T-helper 17 cell (primary cell): ENCODE measurements at regions not wholly inside any gene's neighbourhood (a gene's known extent, or its start where the extent isn't known, plus 50 kb on each side); places are given as distances from the start of the nearest gene placed in this dataset.

Experiments
- ATAC-seq: fragments of 150-1000 bp; cut with Tn5 transposase; 2 replicates; pipeline ENCODE4 v1.10.0; 2021; ENCODE audit warnings: mild to moderate bottlenecking, moderate library complexity
- DNase-seq, 3 donors: peaks; one replicate each; pipeline versions ENCODE4 v3.0.0 to v3.0.0-alpha.2; 2020 to 2021
- H3K9me3 ChIP-seq: one replicate; pipeline ENCODE4 v1.7.0; 2013; ENCODE audit warnings: low read length, mild to moderate bottlenecking; ENCODE audit not compliant: control insufficient read depth, poor library complexity, severe bottlenecking
- H3K27ac Mint-ChIP-seq: one replicate; pipeline ENCODE4 v1.8.0; 2022; ENCODE audit warnings: mild to moderate bottlenecking, moderate library complexity, mixed read lengths
- H3K27me3 Mint-ChIP-seq: one replicate; pipeline ENCODE4 v1.8.0; 2022; ENCODE audit warnings: mixed read lengths
- H3K36me3 Mint-ChIP-seq: one replicate; pipeline ENCODE4 v1.8.0; 2022; ENCODE audit warnings: low read depth, mixed read lengths
- H3K4me1 Mint-ChIP-seq: one replicate; pipeline ENCODE4 v1.8.0; 2022; ENCODE audit warnings: mild to moderate bottlenecking, mixed read lengths
- H3K4me3 Mint-ChIP-seq: one replicate; pipeline ENCODE4 v1.8.0; 2022; ENCODE audit warnings: mild to moderate bottlenecking, moderate library complexity, mixed read lengths

DNA sequence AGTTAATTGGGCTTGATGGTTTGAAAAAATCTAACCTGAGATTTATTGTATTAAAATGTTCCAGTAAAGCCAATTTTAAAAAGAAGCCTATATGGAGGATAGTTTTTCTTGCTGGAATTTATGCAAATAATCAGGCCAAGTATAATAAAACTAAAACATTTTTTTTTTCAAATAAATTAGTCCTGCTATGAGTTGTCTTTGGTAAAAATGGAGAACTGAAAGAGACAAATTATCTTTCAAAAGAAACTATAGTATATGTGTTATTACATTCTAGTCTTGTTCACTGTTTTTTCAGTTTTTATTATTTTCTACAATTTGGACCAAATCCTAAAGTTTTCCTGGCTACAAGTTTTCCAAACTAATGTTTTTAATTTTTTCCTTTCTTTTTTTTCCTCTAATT lies 468.9 kb downstream of the UQCRFS1 start:
- H3K36me3 Mint-ChIP-seq, result no peaks in the 10 kb centered on the region
- DNase-seq (no peak), ATAC-seq (no peak)
- no peak overlapping the region for H3K27ac Mint-ChIP-seq
- peaks cover 4% of the 10 kb centered on the region for H3K27me3 Mint-ChIP-seq
- no peak overlapping the region for H3K4me3 Mint-ChIP-seq
- no peaks in the 10 kb centered on the region for H3K9me3 ChIP-seq
- H3K4me1 Mint-ChIP-seq, result no peaks in the 10 kb centered on the region

DNA sequence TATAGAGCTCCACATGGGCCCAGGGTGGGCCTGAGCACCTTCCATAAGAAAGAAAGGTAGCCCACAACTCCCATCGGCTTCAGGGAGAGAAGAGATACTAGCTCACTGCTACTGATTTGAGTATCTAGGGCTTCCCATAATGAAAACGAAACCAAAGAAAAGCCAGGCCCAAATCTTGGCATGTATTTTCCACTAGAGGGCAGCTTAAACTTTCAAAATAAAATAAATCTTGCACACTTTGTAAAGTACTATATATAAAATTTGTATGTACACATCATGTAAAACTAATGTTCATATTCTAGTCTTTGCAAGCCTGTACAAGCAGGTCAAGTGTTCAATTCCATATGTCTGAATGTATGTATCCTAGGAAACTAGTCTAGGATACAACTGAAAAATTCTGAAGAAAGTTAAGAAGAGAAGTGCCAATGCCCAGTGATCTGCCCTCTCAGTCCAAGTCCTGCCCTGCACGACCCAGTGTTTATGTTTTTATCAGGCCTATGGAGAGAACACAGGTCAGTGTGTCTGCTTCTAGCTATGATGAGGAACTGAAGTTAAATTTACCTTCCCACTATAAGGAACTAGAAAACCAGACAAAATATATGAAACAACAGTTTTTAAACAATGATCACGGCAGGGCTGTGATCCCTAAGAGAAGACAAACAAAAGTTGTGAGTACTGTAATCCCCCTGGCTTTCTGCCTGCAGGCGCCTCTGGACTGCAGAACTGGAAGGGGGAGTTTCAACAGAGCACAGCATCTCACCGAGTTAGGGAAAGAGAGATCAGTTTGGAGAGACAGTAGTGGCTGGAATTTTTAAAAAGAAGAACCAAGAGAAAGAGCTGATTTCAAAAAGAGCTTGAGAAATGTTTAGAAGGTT lies 475.7 kb downstream of the UQCRFS1 start:
- Mint-ChIP-seq H3K27me3 (peaks cover 10% of the 10 kb centered on the region), H3K4me1 (peaks cover 7% of the 10 kb centered on the region), H3K4me3 (no peak overlapping the region), H3K27ac (peak overlapping the region; percentile 83), H3K36me3 (peaks cover 8% of the 10 kb centered on the region)
- no peaks in the 10 kb centered on the region for H3K9me3 ChIP-seq
- ATAC-seq (peak; percentile 41), DNase-seq (no peak)

DNA sequence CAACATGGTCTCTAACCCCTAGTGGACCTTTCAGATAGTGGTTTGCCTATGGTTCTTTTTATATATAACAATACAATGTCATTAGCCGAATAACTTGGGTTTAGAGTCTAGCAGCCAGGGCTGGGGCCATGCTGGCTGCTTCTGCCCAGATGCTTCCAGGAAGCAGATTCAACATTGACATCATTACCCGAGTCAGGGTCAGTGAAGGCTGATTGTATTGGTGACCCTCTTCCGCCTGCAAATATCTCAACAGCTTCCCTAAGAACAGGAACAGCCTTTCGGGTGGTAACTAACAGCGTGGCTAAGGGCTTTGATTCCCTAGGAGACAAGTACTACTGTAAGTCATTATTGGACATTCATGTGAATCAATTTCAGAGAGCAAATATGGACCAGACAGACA lies 476.4 kb downstream of the UQCRFS1 start:
- Mint-ChIP-seq H3K4me3 (no peak overlapping the region), H3K27me3 (peaks cover 10% of the 10 kb centered on the region), H3K4me1 (peaks cover 7% of the 10 kb centered on the region), H3K36me3 (peaks cover 8% of the 10 kb centered on the region), H3K27ac (peak overlapping the region; percentile 83)
- H3K9me3 ChIP-seq, result no peaks in the 10 kb centered on the region
- ATAC-seq, result no peak
- no peak for DNase-seq

DNA sequence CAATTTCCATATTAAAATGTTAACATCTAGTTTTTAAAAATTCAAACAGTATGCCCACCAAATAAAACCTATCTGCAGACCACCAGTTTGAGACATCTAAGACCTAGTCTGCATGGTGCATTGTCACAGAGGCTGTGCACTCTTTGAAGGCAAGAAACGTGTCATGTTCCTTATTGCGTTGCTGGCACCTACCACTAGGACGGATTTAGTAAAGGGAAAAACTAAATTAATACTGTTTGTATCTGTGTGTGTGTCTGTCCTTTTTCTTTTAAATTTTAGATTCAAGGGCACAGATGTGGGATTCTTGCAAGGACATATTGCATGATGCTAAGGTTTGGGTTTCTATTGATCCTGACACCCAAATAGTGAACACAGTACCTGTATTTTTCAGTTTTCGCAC lies 481.4 kb downstream of the UQCRFS1 start:
- Mint-ChIP-seq H3K4me3 (no peak overlapping the region), H3K27me3 (peaks cover 40% of the 10 kb centered on the region)
- no peak for ATAC-seq

DNA sequence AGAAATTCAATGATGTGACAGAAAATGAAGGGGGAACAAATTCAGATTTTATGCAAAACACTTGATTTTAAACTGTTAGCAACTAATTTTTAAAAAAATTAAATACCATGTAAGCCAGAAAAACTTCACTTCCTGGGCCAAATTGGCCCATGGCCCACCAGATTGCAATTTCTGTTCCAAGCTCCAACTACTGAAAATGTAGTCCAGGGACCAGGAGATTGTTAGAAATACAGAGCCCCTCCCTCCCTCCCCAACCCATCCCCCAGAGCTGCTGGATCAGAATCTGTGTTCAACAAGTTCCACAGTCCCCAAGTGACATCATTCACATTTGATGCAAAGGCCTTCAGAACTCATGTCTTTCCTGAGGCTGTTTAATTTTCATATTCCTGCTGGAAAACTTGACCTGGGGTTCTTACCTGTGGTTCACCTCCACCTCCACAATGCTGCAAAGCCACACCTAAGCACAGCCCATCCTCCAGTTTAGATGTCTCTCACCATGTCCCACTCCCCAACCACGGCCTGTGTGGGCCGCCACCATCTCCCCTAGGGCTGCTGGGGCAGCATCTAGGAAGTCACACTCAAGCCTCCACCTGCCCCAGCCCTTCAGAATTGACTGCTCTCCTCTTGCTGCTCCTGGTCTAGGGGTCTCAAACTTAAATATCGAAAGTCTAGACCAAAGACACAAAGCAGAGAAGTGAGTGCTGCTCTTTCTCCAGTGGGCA lies 482.0 kb downstream of the UQCRFS1 start:
- H3K36me3 Mint-ChIP-seq, result peaks cover 2% of the 10 kb centered on the region
- no peaks in the 10 kb centered on the region for H3K9me3 ChIP-seq
- no peaks in the 10 kb centered on the region for H3K4me1 Mint-ChIP-seq
- DNase-seq, result no peak
- H3K27me3 Mint-ChIP-seq, result peaks cover 43% of the 10 kb centered on the region
- no peak overlapping the region for H3K27ac Mint-ChIP-seq
- no peak overlapping the region for H3K4me3 Mint-ChIP-seq
- ATAC-seq, result no peak

More for the DNA sequence above, 481.4 kb downstream of the UQCRFS1 start:
- Mint-ChIP-seq H3K27ac (no peak overlapping the region), H3K4me1 (peaks cover 4% of the 10 kb centered on the region), H3K36me3 (peaks cover 5% of the 10 kb centered on the region)
- H3K9me3 ChIP-seq, result no peaks in the 10 kb centered on the region
- no peak for DNase-seq

DNA sequence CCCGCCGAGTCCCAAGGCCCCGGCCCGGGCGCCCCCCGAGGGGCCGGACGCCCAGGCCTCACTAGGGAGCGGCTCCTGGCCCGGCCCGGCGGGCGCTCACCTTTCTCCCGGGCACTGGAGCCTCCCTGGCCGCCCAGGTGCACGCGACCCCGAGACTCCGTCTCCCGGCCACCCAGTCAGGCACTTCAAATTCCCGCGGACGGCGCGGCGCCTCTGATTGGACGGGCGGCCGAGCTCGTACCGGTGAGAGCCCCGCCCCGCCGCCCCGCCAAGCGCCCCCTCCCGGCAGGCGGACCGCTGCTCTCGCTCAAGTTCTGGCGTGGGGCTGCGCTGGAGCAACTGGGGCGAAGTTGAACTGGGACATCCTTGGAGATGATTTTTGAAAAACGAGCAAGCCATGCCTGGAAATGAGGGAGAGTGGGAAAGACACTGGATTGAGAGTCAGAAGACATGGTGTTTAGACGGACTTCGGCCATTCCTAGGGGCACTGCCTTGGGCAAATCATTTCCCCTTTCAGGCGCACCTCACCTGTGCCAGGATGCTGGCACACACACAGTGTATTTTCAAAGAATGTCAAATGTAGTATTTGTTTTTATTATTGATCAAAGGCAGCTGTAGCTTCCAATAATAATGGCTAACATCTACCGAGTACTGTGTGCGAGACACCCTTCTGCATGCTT lies 485.3 kb downstream of the UQCRFS1 start:
- H3K4me3 Mint-ChIP-seq, result peak overlapping the region; percentile 57

DNA sequence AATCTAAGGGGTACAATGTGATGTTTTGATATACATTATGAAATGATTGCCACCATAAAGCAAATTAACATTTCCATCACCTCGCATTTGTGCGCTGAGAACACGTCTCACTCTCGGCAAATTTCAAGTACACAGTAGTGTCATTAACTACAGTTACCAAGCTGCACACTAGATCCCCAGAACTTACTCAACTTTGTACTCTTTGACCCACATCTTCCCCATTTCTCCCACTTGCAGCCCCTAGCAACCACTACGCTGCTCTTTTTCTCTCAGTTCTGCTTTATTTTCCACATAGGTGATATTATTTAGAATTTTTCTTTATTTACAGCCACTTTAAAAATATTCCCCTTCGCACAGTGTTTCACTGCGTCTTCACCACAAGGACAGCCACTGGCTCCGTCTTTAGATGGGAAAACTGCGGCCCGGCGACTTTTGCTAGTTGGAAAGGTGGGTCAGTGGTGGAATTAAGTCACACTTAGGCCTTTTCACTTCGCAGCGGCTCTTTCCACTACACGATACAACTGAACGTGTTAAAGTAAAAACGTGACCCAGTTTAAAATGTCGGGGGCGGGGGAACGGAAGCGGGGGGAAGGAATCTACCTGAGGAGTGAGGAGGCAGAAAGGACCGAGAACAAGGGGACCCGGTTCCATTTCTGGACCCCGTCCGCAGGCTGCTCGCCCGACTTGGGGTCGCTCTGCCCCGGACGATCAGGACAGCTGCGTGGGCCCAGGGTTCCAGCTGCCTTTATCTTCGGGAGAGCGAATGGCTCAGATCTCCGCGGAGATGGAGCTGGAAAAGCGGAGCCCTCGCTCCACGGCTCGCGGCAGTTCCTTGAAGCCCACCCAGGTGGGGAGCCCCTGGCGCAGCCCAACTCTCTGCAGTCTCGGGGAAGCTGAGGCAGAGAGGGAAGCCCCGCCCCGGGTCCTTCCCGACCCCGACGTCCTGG lies 486.1 kb downstream of the UQCRFS1 start:
- H3K4me3 Mint-ChIP-seq, result peak overlapping the region; percentile 47

More for the DNA sequence above, 485.3 kb downstream of the UQCRFS1 start:
- Mint-ChIP-seq H3K27me3 (peaks cover 53% of the 10 kb centered on the region), H3K4me1 (no peaks in the 10 kb centered on the region), H3K36me3 (peaks cover 2% of the 10 kb centered on the region), H3K27ac (no peak overlapping the region)
- no peaks in the 10 kb centered on the region for H3K9me3 ChIP-seq
- DNase-seq (peak in 1 of 3 donors; percentile 40), ATAC-seq (peak; percentile 66)

DNA sequence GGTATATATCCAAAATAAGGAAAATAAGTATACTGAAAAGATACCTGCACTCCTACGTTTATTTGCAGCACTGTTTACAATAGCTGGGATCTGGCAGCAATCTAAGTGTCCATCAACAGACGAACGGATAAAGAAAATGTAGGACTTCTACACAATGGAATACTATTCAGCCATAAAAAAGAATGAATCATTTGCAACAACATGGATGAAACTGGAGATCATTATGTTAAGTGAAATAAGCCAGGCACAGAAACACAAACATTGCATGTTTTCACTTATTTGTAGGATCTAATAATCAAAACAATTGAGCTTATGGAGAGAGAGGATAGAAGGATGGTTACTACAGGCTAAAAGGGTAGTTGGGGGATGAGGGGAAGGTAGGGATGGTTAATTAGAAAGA lies 494.0 kb downstream of the UQCRFS1 start:
- no peaks in the 10 kb centered on the region for H3K4me1 Mint-ChIP-seq
- ATAC-seq (no peak), DNase-seq (no peak)
- H3K27ac Mint-ChIP-seq, result no peak overlapping the region
- H3K4me3 Mint-ChIP-seq, result no peak overlapping the region
- H3K27me3 Mint-ChIP-seq, result peaks cover 6% of the 10 kb centered on the region
- no peaks in the 10 kb centered on the region for H3K9me3 ChIP-seq
- no peaks in the 10 kb centered on the region for H3K36me3 Mint-ChIP-seq

More for the DNA sequence above, 486.1 kb downstream of the UQCRFS1 start:
- no peaks in the 10 kb centered on the region for H3K9me3 ChIP-seq
- Mint-ChIP-seq H3K36me3 (peaks cover 2% of the 10 kb centered on the region), H3K4me1 (no peaks in the 10 kb centered on the region), H3K27ac (no peak overlapping the region), H3K27me3 (peaks cover 54% of the 10 kb centered on the region)
- ATAC-seq (no peak), DNase-seq (no peak)

DNA sequence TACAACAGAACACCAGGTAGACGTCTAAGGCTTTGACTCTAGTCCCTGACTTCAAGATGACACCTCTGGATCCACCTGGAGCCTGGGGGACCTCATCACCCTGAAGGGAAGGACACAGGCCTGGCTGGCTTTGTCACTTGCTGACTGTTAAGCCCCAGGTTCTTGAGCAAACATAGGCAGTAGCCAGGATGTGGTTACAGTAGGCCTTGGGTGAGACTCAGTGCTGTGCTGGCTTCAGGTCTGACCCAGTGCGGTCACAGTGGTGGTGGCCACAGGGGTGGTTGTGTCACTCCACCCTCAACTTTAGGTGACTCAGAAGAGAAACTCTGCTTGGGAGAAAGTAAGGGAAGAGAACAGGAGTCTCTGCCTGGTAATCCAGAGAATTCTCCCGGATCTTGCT lies 497.8 kb downstream of the UQCRFS1 start:
- Mint-ChIP-seq H3K4me1 (no peaks in the 10 kb centered on the region), H3K4me3 (no peak overlapping the region), H3K36me3 (no peaks in the 10 kb centered on the region), H3K27me3 (peaks cover 15% of the 10 kb centered on the region), H3K27ac (no peak overlapping the region)
- no peak for DNase-seq
- no peaks in the 10 kb centered on the region for H3K9me3 ChIP-seq
- no peak for ATAC-seq

DNA sequence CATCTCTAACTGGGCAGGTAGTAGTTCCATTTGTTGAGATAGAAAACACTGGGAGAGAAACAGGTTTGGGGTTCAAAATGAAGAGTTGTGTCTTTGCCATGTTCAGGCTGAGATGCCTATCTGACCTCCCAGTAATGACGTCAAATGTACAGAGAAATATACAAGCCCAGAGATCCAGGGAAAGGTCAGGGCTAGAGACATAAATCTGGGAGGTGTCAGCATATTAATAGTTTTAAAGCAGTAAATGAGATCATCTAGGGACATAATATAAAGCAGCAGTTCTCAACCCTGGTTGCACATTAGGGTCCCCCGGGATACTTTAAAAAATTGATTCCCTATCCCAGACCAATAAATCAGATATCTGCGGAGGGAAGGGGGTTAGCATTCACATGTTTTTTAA lies 501.5 kb downstream of the UQCRFS1 start:
- Mint-ChIP-seq H3K36me3 (no peaks in the 10 kb centered on the region), H3K27me3 (peaks cover 21% of the 10 kb centered on the region), H3K4me1 (no peaks in the 10 kb centered on the region), H3K4me3 (no peak overlapping the region), H3K27ac (no peak overlapping the region)
- DNase-seq (no peak), ATAC-seq (no peak)
- no peaks in the 10 kb centered on the region for H3K9me3 ChIP-seq

DNA sequence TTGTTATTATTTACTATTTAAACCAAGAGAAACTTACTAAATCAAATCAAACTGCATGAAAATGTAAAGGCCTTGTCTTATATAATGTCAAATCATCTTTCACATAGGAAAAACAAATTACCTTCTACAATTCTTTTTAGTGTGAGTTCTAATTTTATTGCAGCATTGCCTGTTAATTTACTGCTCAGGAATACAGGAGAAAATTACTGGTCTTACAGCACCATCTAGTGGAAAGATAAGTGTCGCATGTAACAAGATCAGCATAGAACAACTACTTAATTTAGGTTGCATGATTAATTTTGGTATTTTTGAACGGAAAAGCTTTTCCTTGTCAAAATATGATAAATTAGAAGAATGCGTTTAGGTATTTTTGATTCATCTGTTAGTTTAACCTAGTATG lies 502.7 kb downstream of the UQCRFS1 start:
- ATAC-seq (no peak), DNase-seq (no peak)
- H3K36me3 Mint-ChIP-seq, result no peaks in the 10 kb centered on the region
- no peak overlapping the region for H3K4me3 Mint-ChIP-seq
- H3K27me3 Mint-ChIP-seq, result peaks cover 21% of the 10 kb centered on the region
- no peaks in the 10 kb centered on the region for H3K9me3 ChIP-seq
- H3K4me1 Mint-ChIP-seq, result no peaks in the 10 kb centered on the region
- H3K27ac Mint-ChIP-seq, result no peak overlapping the region

DNA sequence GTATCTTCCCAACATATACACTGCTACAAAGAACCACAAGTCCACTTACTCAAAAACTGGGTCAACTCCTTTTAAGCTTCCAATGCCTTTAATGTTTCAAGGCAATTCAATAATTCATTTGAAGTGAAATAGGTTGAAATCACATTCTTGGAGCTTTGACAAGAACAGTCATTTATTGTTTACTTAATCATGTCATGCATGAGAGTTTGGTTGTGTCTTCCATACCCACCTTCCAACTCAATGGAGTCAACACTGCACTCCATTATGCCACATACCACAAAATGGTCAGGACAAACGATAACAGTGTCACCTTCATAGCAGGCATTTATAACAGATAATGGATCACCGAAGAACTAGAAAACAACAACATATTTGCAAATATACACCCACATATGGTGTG lies 506.3 kb downstream of the UQCRFS1 start:
- Mint-ChIP-seq H3K4me1 (no peaks in the 10 kb centered on the region), H3K27ac (no peak overlapping the region), H3K36me3 (no peaks in the 10 kb centered on the region), H3K27me3 (peaks cover 6% of the 10 kb centered on the region), H3K4me3 (no peak overlapping the region)
- DNase-seq (no peak), ATAC-seq (no peak)
- H3K9me3 ChIP-seq, result no peaks in the 10 kb centered on the region
